ENCODE measurements at regions not wholly inside any gene's neighbourhood (a gene's known extent, or its start where the extent isn't known, plus 50 kb on each side); places are given as distances from the start of the nearest gene placed in this dataset.

DNA sequence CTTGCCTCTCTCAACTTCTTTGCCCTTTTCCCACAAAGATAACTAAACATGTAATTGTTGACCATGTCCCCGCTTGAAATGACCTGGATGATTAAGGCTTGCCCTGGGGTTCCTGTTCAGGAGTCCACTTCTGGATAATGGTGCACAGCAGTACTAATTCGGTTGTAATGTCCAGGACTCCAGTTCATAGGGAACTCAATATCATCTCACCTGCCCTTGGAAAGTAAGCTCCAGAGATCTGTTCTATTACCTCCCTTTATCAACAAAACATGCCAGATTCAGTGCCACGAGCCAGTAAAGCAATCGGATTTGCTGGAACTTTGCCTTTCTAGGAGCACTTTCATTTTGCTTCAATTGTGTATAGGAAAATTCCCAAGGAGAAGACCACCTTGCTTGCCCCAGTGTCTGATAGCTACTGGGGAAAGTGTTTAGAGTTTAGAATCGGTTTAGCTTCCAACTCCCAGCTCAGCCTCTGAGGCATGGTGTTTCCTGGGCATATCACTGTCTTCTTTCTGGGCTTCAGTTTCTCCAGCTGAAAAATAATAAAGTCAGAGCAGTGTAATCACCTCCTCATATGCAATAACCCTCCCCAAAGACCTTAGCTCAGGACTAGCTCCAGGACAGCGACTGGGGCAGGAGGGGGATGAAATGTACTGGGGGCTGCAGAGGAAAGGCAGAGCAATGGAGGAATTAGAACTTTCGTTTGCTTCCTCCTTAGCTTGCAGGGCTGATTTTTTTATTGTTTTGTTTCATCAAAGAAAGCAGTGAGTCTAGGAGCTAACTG, 162.6 kb upstream of the CYRIA start:
- no peak for TF ChIP-seq POLR2A (IDR thresholded peaks at IDR 0.05)
- TF ChIP-seq, protein P1, sequence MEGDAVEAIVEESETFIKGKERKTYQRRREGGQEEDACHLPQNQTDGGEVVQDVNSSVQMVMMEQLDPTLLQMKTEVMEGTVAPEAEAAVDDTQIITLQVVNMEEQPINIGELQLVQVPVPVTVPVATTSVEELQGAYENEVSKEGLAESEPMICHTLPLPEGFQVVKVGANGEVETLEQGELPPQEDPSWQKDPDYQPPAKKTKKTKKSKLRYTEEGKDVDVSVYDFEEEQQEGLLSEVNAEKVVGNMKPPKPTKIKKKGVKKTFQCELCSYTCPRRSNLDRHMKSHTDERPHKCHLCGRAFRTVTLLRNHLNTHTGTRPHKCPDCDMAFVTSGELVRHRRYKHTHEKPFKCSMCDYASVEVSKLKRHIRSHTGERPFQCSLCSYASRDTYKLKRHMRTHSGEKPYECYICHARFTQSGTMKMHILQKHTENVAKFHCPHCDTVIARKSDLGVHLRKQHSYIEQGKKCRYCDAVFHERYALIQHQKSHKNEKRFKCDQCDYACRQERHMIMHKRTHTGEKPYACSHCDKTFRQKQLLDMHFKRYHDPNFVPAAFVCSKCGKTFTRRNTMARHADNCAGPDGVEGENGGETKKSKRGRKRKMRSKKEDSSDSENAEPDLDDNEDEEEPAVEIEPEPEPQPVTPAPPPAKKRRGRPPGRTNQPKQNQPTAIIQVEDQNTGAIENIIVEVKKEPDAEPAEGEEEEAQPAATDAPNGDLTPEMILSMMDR (IDR thresholded peaks at IDR 0.05), result no peak
- TF ChIP-seq POLR2AphosphoS5 (IDR thresholded peaks at IDR 0.05), result no peak

All from prostate gland (tissue), 2 donors.